ENCODE measurements at regions not wholly inside any gene's neighbourhood (a gene's known extent, or its start where the extent isn't known, plus 50 kb on each side); places are given as distances from the start of the nearest gene placed in this dataset.

DNA sequence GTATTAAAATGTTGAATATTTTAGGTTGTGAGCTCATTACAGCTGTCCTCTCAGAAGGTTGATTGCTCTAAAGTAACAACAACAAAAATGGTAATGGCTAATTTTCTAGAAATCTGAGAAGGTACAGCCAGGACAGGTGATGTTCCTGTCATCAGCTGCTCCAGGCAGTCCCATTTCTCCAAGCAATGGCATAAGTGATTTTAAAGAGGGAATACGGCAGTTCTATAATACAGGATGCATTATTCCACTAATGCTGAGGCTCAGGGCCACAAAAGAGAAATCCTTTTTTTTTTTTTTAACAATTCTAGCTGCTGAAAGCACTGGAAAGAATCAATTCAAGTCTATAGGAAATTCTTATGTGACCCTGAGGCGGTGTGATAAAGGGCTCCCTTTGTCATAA is 199.9 kb downstream of the PMAIP1 start:
- no peaks in the 10 kb centered on the region for H3K36me3 ChIP-seq (ENCODE audit: control insufficient read depth, insufficient read depth, low read length)
- H3K9me3 ChIP-seq (ENCODE audit: control insufficient read depth, insufficient read depth, low read depth, low read length), result no peaks in the 10 kb centered on the region
- H3K27ac ChIP-seq (ENCODE audit: low read depth, low read length), result no peak overlapping the region
- no peaks in the 10 kb centered on the region for H3K4me1 ChIP-seq (ENCODE audit: control insufficient read depth, insufficient read depth, low read length)
- H3K27me3 ChIP-seq (ENCODE audit: control insufficient read depth, insufficient read depth, low read length), result no peaks in the 10 kb centered on the region
- no peak overlapping the region for H3K4me3 ChIP-seq (ENCODE audit: low read depth, low read length)
- H3K9ac ChIP-seq (ENCODE audit: low read length), result no peak overlapping the region

DNA sequence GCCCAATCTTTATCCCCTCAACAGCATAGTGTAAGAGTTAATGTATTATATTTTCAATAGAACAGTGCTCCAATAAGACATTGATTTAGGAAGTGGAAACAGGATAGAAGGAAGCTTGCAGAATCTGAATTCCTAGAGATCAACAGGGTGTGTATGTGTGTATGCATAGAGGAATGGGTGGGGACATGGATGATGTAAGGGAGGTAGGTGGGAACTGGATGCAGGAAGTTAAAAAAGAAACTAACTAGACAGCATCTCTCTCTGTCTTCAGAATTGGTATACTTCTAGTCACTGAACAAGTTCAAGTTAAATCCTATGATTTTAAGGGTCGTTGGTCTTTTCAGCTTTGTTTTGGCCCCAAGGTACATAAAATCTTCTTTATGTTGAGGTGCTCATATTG is 196.6 kb downstream of the PMAIP1 start:
- H3K27ac ChIP-seq (ENCODE audit: low read depth, low read length), result no peak overlapping the region
- no peak overlapping the region for H3K9ac ChIP-seq (ENCODE audit: low read length)
- H3K36me3 ChIP-seq (ENCODE audit: control insufficient read depth, insufficient read depth, low read length), result no peaks in the 10 kb centered on the region
- H3K9me3 ChIP-seq (ENCODE audit: control insufficient read depth, insufficient read depth, low read depth, low read length), result peaks cover 9% of the 10 kb centered on the region
- no peak overlapping the region for H3K4me3 ChIP-seq (ENCODE audit: low read depth, low read length)
- no peaks in the 10 kb centered on the region for H3K27me3 ChIP-seq (ENCODE audit: control insufficient read depth, insufficient read depth, low read length)
- no peaks in the 10 kb centered on the region for H3K4me1 ChIP-seq (ENCODE audit: control insufficient read depth, insufficient read depth, low read length)

DNA sequence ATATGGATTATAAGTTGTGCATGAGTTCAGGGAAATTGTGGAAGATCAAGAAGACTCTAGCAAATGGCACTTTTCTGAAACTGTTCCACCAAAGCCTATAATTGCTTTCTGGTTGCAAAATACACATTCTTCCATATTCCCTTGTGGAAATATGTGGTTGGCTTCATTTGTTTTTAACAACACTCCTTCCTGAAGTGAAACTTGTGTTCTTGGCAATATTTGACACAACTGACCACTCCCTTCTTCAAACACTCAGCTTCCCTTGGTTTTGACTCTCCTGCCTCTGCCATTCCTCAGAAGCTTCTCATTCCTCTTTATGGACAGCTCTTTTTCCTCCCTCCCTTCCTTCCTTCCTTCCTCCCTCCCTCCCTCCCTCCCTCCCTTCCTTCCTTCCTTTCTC is 192.3 kb downstream of the PMAIP1 start:
- Histone ChIP-seq H3K4me3 (ENCODE audit: low read depth, low read length) (no peak overlapping the region), H3K27me3 (ENCODE audit: control insufficient read depth, insufficient read depth, low read length) (no peaks in the 10 kb centered on the region), H3K9me3 (ENCODE audit: control insufficient read depth, insufficient read depth, low read depth, low read length) (peaks cover 9% of the 10 kb centered on the region), H3K4me1 (ENCODE audit: control insufficient read depth, insufficient read depth, low read length) (no peaks in the 10 kb centered on the region), H3K27ac (ENCODE audit: low read depth, low read length) (no peak overlapping the region), H3K36me3 (ENCODE audit: control insufficient read depth, insufficient read depth, low read length) (no peaks in the 10 kb centered on the region), H3K9ac (ENCODE audit: low read length) (no peak overlapping the region)

DNA sequence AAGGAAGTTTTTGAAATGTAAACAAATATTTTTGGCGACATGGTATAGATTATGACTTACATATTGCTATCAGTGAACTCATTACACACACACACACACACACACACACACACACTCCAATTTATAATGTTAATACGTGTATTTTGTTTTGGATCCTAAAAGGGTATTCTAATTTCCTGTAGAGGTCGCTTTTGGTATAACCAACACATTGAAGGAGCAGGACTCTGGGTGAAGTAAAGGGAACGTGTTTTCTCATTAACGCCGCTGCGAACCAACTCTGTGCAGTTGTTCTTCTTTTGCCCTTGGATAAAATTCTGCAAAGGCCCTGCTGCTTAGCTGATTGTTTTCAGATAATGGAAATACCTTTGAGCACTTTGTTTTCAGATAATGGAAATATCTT is 190.4 kb downstream of the PMAIP1 start:
- Histone ChIP-seq H3K27ac (ENCODE audit: low read depth, low read length) (no peak overlapping the region), H3K4me3 (ENCODE audit: low read depth, low read length) (no peak overlapping the region), H3K27me3 (ENCODE audit: control insufficient read depth, insufficient read depth, low read length) (no peaks in the 10 kb centered on the region), H3K9me3 (ENCODE audit: control insufficient read depth, insufficient read depth, low read depth, low read length) (peaks cover 9% of the 10 kb centered on the region), H3K9ac (ENCODE audit: low read length) (no peak overlapping the region), H3K36me3 (ENCODE audit: control insufficient read depth, insufficient read depth, low read length) (no peaks in the 10 kb centered on the region), H3K4me1 (ENCODE audit: control insufficient read depth, insufficient read depth, low read length) (no peaks in the 10 kb centered on the region)

DNA sequence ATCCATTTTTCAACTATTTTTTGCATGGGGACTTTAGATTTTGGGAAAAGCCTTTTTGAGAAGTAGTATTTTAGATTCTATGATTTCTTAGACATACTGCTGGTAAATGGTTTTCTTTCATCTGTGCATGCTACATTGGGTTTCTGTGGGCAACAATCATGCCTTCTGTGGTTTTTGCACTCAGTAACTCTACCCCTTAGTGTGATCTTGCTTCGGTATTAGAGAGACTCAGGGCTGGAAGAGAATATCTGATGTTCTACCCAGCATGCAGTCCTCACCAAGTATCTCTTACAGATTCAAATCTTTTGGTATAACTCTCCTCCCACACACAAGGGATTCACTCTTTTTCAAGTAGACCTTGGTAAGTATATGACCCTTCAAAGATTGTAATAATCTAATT is 183.0 kb downstream of the PMAIP1 start:
- no peak overlapping the region for H3K9ac ChIP-seq (ENCODE audit: low read length)
- no peaks in the 10 kb centered on the region for H3K27me3 ChIP-seq (ENCODE audit: control insufficient read depth, insufficient read depth, low read length)
- H3K4me1 ChIP-seq (ENCODE audit: control insufficient read depth, insufficient read depth, low read length), result no peaks in the 10 kb centered on the region
- no peak overlapping the region for H3K27ac ChIP-seq (ENCODE audit: low read depth, low read length)
- no peak overlapping the region for H3K4me3 ChIP-seq (ENCODE audit: low read depth, low read length)
- H3K9me3 ChIP-seq (ENCODE audit: control insufficient read depth, insufficient read depth, low read depth, low read length), result no peaks in the 10 kb centered on the region
- H3K36me3 ChIP-seq (ENCODE audit: control insufficient read depth, insufficient read depth, low read length), result no peaks in the 10 kb centered on the region

DNA sequence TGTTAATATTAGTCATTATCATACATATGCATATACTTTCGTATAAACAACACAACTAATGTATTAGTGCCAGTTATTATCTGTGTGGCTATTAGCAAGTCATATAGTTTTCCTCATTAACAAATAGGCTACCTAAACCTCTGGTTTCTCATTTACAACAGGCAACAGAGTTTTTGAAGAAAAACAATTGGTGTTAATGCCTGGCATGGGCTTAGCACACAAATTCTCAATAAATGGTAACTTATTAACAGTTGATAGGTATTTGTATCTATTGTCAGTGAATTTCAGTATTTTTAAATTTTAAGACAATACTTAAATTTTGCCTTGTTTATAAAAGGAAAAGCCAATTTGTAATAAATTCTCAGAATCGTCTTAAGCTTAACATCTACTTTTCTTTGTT is 182.5 kb downstream of the PMAIP1 start:
- H3K27me3 ChIP-seq (ENCODE audit: control insufficient read depth, insufficient read depth, low read length), result no peaks in the 10 kb centered on the region
- no peak overlapping the region for H3K27ac ChIP-seq (ENCODE audit: low read depth, low read length)
- H3K9me3 ChIP-seq (ENCODE audit: control insufficient read depth, insufficient read depth, low read depth, low read length), result no peaks in the 10 kb centered on the region
- no peak overlapping the region for H3K9ac ChIP-seq (ENCODE audit: low read length)
- no peaks in the 10 kb centered on the region for H3K36me3 ChIP-seq (ENCODE audit: control insufficient read depth, insufficient read depth, low read length)
- H3K4me1 ChIP-seq (ENCODE audit: control insufficient read depth, insufficient read depth, low read length), result no peaks in the 10 kb centered on the region
- no peak overlapping the region for H3K4me3 ChIP-seq (ENCODE audit: low read depth, low read length)

DNA sequence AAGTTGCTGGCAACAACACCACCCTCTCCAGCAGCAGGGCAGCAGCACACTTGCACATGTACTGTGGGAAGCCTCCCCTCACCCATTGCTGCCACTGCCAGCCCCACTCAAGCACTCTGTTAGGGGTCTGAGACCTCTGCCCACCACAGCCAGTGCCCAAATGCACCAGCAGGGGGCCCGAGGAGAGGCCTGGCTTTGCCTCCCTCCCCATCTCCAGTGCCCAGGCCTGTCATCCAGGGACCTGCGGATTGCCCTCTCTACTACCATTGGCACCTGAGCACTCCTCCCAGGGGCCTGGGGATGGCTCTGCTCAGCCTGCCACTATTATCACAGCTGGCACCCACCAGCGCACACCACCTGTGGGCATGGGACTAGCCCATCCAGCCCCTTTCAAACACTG is 175.7 kb downstream of the PMAIP1 start:
- H3K9me3 ChIP-seq (ENCODE audit: control insufficient read depth, insufficient read depth, low read depth, low read length), result peaks cover 12% of the 10 kb centered on the region; the same call in 1 of the 2 replicates
- no peak overlapping the region for H3K27ac ChIP-seq (ENCODE audit: low read depth, low read length)
- H3K9ac ChIP-seq (ENCODE audit: low read length), result no peak overlapping the region
- H3K27me3 ChIP-seq (ENCODE audit: control insufficient read depth, insufficient read depth, low read length), result no peaks in the 10 kb centered on the region
- H3K36me3 ChIP-seq (ENCODE audit: control insufficient read depth, insufficient read depth, low read length), result no peaks in the 10 kb centered on the region
- no peak overlapping the region for H3K4me3 ChIP-seq (ENCODE audit: low read depth, low read length)
- H3K4me1 ChIP-seq (ENCODE audit: control insufficient read depth, insufficient read depth, low read length), result no peaks in the 10 kb centered on the region

DNA sequence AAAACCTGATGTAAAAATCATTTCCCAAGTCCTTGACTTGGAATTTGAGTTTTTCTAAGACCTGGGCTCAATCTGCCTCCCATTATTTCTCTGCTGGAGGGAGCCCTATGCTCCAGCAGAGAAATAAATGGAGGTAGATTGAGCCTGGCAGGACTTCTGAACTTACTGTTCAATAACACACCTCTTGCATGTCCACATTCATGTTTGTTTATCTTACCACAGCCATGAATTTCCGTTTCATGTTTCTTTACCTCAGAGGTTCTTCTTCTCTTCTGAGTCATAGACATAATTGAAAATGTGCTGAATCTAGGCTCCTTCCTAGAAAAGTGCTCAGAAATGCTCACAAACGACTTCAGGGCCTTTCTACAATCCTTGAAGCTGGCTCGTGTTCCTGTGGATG is 170.8 kb downstream of the PMAIP1 start:
- Histone ChIP-seq H3K9ac (ENCODE audit: low read length) (no peak overlapping the region), H3K36me3 (ENCODE audit: control insufficient read depth, insufficient read depth, low read length) (no peaks in the 10 kb centered on the region), H3K4me3 (ENCODE audit: low read depth, low read length) (no peak overlapping the region), H3K27ac (ENCODE audit: low read depth, low read length) (no peak overlapping the region; the same call in 1 of the 2 replicates), H3K27me3 (ENCODE audit: control insufficient read depth, insufficient read depth, low read length) (no peaks in the 10 kb centered on the region), H3K4me1 (ENCODE audit: control insufficient read depth, insufficient read depth, low read length) (peaks cover 25% of the 10 kb centered on the region), H3K9me3 (ENCODE audit: control insufficient read depth, insufficient read depth, low read depth, low read length) (peaks cover 17% of the 10 kb centered on the region)

DNA sequence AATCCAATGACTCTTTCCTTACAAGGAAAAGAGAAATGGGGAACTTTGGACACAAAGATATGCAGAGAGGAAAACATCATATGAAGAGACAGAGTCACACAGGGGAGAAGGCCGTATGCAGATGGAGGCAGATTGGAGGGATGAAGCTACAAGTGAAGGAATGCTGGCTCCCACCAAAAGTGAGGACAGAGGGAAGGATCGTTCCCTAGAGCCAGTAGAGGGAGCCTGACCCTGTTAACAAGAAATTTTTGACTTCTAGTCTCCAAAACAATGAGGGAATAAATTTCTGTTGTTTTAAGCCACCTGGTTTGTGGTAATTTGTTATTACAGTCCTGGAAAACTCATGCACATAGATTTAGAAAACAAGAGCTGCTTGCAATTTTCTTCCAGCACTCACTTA is 169.3 kb downstream of the PMAIP1 start:
- H3K27me3 ChIP-seq (ENCODE audit: control insufficient read depth, insufficient read depth, low read length), result no peaks in the 10 kb centered on the region
- peaks cover 13% of the 10 kb centered on the region for H3K9me3 ChIP-seq (ENCODE audit: control insufficient read depth, insufficient read depth, low read depth, low read length)
- H3K4me1 ChIP-seq (ENCODE audit: control insufficient read depth, insufficient read depth, low read length), result peaks cover 26% of the 10 kb centered on the region
- H3K9ac ChIP-seq (ENCODE audit: low read length), result no peak overlapping the region
- H3K27ac ChIP-seq (ENCODE audit: low read depth, low read length), result no peak overlapping the region
- H3K36me3 ChIP-seq (ENCODE audit: control insufficient read depth, insufficient read depth, low read length), result no peaks in the 10 kb centered on the region
- no peak overlapping the region for H3K4me3 ChIP-seq (ENCODE audit: low read depth, low read length)

DNA sequence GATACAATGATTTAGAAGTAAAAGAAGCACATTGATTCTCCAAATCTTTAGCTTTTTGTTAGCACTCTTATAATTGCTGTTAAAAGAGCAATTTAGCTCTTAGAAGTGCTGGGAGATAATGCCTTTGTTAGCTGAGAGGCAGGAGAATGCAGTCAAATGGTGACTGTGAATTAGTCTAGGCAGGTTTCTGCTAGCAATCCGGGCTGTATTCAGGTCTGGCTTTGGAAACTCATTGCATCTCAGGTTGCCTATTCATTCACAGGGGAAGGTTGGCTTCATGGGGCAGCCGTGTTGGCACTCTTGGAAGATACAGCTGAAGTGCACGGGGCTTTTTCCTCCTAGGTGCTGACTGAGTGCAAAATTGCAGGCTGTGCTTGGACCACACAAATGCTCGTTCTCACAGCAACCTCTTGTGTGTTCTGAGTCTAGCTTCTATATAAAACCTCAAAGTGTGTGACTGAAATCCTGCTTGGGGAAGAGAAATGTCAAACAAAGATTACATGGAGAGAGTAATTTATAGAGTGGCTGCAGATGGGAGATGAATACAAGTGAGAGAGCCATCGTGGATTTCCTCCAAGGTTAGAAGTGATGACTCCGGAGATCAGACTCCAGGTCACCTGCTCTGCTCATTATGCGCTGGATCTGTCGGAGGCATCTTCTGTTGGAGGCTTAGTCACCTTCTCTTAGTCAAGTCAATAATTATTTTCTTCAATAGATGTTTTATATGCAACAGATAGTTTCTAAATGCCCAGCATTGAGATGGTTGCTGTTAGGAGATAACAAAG is 167.8 kb downstream of the PMAIP1 start:
- H3K4me3 ChIP-seq (ENCODE audit: low read depth, low read length), result no peak overlapping the region
- no peaks in the 10 kb centered on the region for H3K27me3 ChIP-seq (ENCODE audit: control insufficient read depth, insufficient read depth, low read length)
- peaks cover 26% of the 10 kb centered on the region for H3K4me1 ChIP-seq (ENCODE audit: control insufficient read depth, insufficient read depth, low read length)
- H3K9ac ChIP-seq (ENCODE audit: low read length), result peak overlapping the region; percentile 69
- peaks cover 12% of the 10 kb centered on the region for H3K9me3 ChIP-seq (ENCODE audit: control insufficient read depth, insufficient read depth, low read depth, low read length)
- no peaks in the 10 kb centered on the region for H3K36me3 ChIP-seq (ENCODE audit: control insufficient read depth, insufficient read depth, low read length)
- peak overlapping the region; percentile 77 for H3K27ac ChIP-seq (ENCODE audit: low read depth, low read length)

DNA sequence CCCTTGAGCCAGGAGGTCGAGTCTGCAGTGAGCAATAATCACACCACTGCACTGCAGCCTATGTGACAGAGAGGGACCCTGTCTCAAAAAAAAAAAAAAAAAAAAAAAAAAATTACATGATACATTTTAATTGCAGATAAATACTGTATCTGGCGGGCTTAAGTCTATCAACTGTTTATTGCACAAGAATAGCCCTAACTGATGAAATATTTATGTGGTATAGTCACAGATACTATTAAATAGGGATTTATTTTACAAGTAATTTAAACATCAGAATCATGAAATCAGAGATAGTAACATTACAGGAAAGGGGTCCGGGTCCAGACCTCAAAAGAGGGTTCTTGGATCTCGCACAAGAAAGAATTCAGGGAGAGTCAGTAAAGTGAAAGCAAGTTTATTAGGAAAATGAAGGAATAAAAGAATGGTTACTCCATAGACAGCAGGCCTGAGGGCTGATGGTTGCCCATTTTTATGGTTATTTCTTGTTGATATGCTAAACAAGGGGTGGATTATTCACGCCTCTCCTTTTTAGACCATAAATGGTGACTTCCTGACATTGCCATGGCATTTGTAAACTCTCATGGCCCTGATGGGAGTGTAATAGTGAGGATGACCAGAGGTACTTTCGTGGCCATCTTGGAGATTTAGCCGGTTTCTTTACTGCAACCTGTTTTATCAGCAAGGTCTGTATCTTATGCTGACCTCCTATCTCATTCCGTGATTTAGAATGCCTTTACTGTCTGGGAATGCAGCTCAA is 166.6 kb downstream of the PMAIP1 start:
- Histone ChIP-seq H3K4me1 (ENCODE audit: control insufficient read depth, insufficient read depth, low read length) (peaks cover 26% of the 10 kb centered on the region), H3K9me3 (ENCODE audit: control insufficient read depth, insufficient read depth, low read depth, low read length) (peaks cover 10% of the 10 kb centered on the region), H3K4me3 (ENCODE audit: low read depth, low read length) (peak overlapping the region; percentile 29), H3K27me3 (ENCODE audit: control insufficient read depth, insufficient read depth, low read length) (no peaks in the 10 kb centered on the region), H3K9ac (ENCODE audit: low read length) (peak overlapping the region; percentile 69), H3K36me3 (ENCODE audit: control insufficient read depth, insufficient read depth, low read length) (no peaks in the 10 kb centered on the region), H3K27ac (ENCODE audit: low read depth, low read length) (peak overlapping the region; percentile 77)
